Vagina (tissue), 2 donors: ENCODE measurements at regions not wholly inside any gene's neighbourhood (a gene's known extent, or its start where the extent isn't known, plus 50 kb on each side); places are given as distances from the start of the nearest gene placed in this dataset.
"Not testable (repeated sequence)": the region's sequence is repeated elsewhere in the genome, so short reads cannot be mapped to it uniquely, and the experiment has no call there.

Source experiments
- DNase-seq, 2 donors: peaks; one replicate each; pipeline ENCODE4 v3.0.0-alpha.2; 2017; ENCODE audit errors: extremely low spot score in 2 of 2
- H3K27ac ChIP-seq: fragments of 200-600 bp; sonication (generic); one replicate; pipeline ENCODE4 v1.5.1; 2019
- H3K27me3 ChIP-seq: fragments of 200-600 bp; sonication (generic); one replicate; pipeline ENCODE4 v1.5.1; 2019
- H3K36me3 ChIP-seq, 2 donors: fragments of 200-600 bp; sonication (generic); one replicate each; pipeline ENCODE4 v1.5.1; 2017 to 2019
- H3K4me1 ChIP-seq: fragments of 200-600 bp; sonication (generic); one replicate; pipeline ENCODE4 v1.5.1; 2019
- H3K4me3 ChIP-seq, 2 donors: fragments of 200-600 bp; sonication (generic); 1 replicate in 1 of 2; 2 replicates in 1 of 2; pipeline ENCODE4 v1.5.1; 2016 to 2019
- H3K9me3 ChIP-seq: fragments of 200-600 bp; sonication (generic); one replicate; pipeline ENCODE4 v1.5.1; 2019
- CTCF ChIP-seq, 3 experiments: fragments of 450-650 bp in 2 of 3; fragments of 200-600 bp in 1 of 3; sonication (generic) in 1 of 3; IDR thresholded peaks; one replicate each; pipeline ENCODE4 v1.5.1; 2017 to 2019; ENCODE audit warnings: antibody characterized with exemption in 3 of 3, mild to moderate bottlenecking in 2 of 3, moderate library complexity in 2 of 3
- POLR2A ChIP-seq, 2 donors: fragments of 450-650 bp; IDR thresholded peaks; one replicate each; pipeline ENCODE4 v1.6.1; 2017; ENCODE audit warnings: antibody characterized with exemption in 2 of 2, mild to moderate bottlenecking in 2 of 2, moderate library complexity in 2 of 2
- POLR2AphosphoS5 ChIP-seq, 2 donors: sonication (generic); formaldehyde crosslinking; IDR thresholded peaks; one replicate each; pipeline ENCODE4 v1.9.0; 2017; ENCODE audit warnings: antibody characterized with exemption in 2 of 2, mild to moderate bottlenecking in 2 of 2, low read depth in 1 of 2; ENCODE audit not compliant: insufficient read depth in 1 of 2
- intact Hi-C: fragments of 100-400 bp; cut with DNase I; formaldehyde crosslinking; loops from one replicate; pipeline ENCODE4 v1.15.1; 2023

- TF ChIP-seq POLR2AphosphoS5 (IDR thresholded peaks at IDR 0.05; ENCODE audit: insufficient read depth in 1 of 2, low read depth in 1 of 2) (no peak), POLR2A (IDR thresholded peaks at IDR 0.05) (no peak), CTCF (IDR thresholded peaks at IDR 0.05) (no peak)
Observed at GRCh38 chr6:6869094-6869493, 238.7 kb upstream of the RREB1 start.

GRCh38 chr6:6870921-6871320, 236.8 kb upstream of the RREB1 start:
- no peak for TF ChIP-seq POLR2AphosphoS5 (IDR thresholded peaks at IDR 0.05; ENCODE audit: insufficient read depth in 1 of 2, low read depth in 1 of 2)
- TF ChIP-seq CTCF (IDR thresholded peaks at IDR 0.05), result no peak
- no peak for TF ChIP-seq POLR2A (IDR thresholded peaks at IDR 0.05)
- Histone ChIP-seq H3K4me1 (no peaks in the 10 kb centered on the region), H3K27me3 (no peaks in the 10 kb centered on the region), H3K4me3 (no peak overlapping the region), H3K36me3 (no peaks in the 10 kb centered on the region), H3K9me3 (no peaks in the 10 kb centered on the region), H3K27ac (no peak overlapping the region)
- DNase-seq, result no peak
- intact Hi-C loops, result no loop called here

More at GRCh38 chr6:6869094-6869493, 238.7 kb upstream of the RREB1 start:
- Histone ChIP-seq H3K27me3 (no peaks in the 10 kb centered on the region), H3K4me1 (no peaks in the 10 kb centered on the region), H3K4me3 (no peak overlapping the region), H3K36me3 (no peaks in the 10 kb centered on the region), H3K27ac (no peak overlapping the region), H3K9me3 (no peaks in the 10 kb centered on the region)
- DNase-seq, result no peak
- intact Hi-C loops, result no loop called here

- H3K36me3 ChIP-seq, result no peaks in the 10 kb centered on the region
- no peak for DNase-seq
- H3K4me1 ChIP-seq, result no peaks in the 10 kb centered on the region
- H3K27me3 ChIP-seq, result no peaks in the 10 kb centered on the region
- H3K4me3 ChIP-seq, result no peak overlapping the region
- H3K9me3 ChIP-seq, result no peaks in the 10 kb centered on the region
- H3K27ac ChIP-seq, result no peak overlapping the region
- intact Hi-C loops, result no loop called here
- TF ChIP-seq POLR2A (IDR thresholded peaks at IDR 0.05) (no peak), CTCF (IDR thresholded peaks at IDR 0.05) (no peak), POLR2AphosphoS5 (IDR thresholded peaks at IDR 0.05; ENCODE audit: insufficient read depth in 1 of 2, low read depth in 1 of 2) (no peak)
Observed at GRCh38 chr6:6872459-6873344, 235.1 kb upstream of the RREB1 start.

- H3K4me3 ChIP-seq, result no peak overlapping the region
- intact Hi-C loops, result no loop called here
- DNase-seq, result no peak
- no peak overlapping the region for H3K27ac ChIP-seq
- no peaks in the 10 kb centered on the region for H3K36me3 ChIP-seq
- TF ChIP-seq POLR2A (IDR thresholded peaks at IDR 0.05), result no peak
- no peak for TF ChIP-seq POLR2AphosphoS5 (IDR thresholded peaks at IDR 0.05; ENCODE audit: insufficient read depth in 1 of 2, low read depth in 1 of 2)
- no peak for TF ChIP-seq CTCF (IDR thresholded peaks at IDR 0.05)
- H3K9me3 ChIP-seq, result no peaks in the 10 kb centered on the region
- peaks cover 4% of the 10 kb centered on the region for H3K4me1 ChIP-seq
- H3K27me3 ChIP-seq, result no peaks in the 10 kb centered on the region
Observed at GRCh38 chr6:6873778-6874177, 234.0 kb upstream of the RREB1 start.

GRCh38 chr6:6875818-6876470, 231.8 kb upstream of the RREB1 start:
- no peak overlapping the region for H3K4me3 ChIP-seq
- no peak for DNase-seq
- H3K4me1 ChIP-seq, result peaks cover 18% of the 10 kb centered on the region
- H3K9me3 ChIP-seq, result no peaks in the 10 kb centered on the region
- TF ChIP-seq POLR2AphosphoS5 (IDR thresholded peaks at IDR 0.05; ENCODE audit: insufficient read depth in 1 of 2, low read depth in 1 of 2) (peak in 1 of 2 donors; percentile 56), POLR2A (IDR thresholded peaks at IDR 0.05) (no peak)
- no peaks in the 10 kb centered on the region for H3K27me3 ChIP-seq
- intact Hi-C loops, result no loop called here
- no peaks in the 10 kb centered on the region for H3K36me3 ChIP-seq
- H3K27ac ChIP-seq, result peak overlapping the region; percentile 48

- H3K36me3 ChIP-seq, H3K4me3 ChIP-seq, H3K27me3 ChIP-seq, intact Hi-C loops, H3K9me3 ChIP-seq, H3K27ac ChIP-seq, DNase-seq: not testable (repeated sequence)
- peaks cover 24% of the 10 kb centered on the region for H3K4me1 ChIP-seq
Observed at GRCh38 chr6:6877792-6878191, 230.0 kb upstream of the RREB1 start.
